ENCODE measurements at regions not wholly inside any gene's neighbourhood (a gene's known extent, or its start where the extent isn't known, plus 50 kb on each side); places are given as distances from the start of the nearest gene placed in this dataset.

GRCh38 chr2:6650311-6650710, 215.4 kb downstream of the CMPK2 start:
- Histone ChIP-seq H3K27ac (ENCODE audit: low read depth, low read length) (no peak overlapping the region), H3K4me1 (ENCODE audit: control insufficient read depth in 1 of 2, insufficient read depth in 2 of 2, low read length in 2 of 2) (no peaks in the 10 kb centered on the region), H3K9ac (ENCODE audit: low read depth in 1 of 2, low read length in 2 of 2) (no peak overlapping the region), H3K4me3 (ENCODE audit: low read depth in 1 of 2, low read length in 2 of 2) (no peak overlapping the region), H3K9me3 (ENCODE audit: control insufficient read depth in 1 of 2, low read length in 2 of 2) (no peaks in the 10 kb centered on the region), H3K27me3 (ENCODE audit: control insufficient read depth in 1 of 2, insufficient read depth in 2 of 2, low read length in 2 of 2) (no peaks in the 10 kb centered on the region), H3K36me3 (ENCODE audit: control insufficient read depth in 1 of 2, insufficient read depth in 2 of 2, low read length in 2 of 2) (no peaks in the 10 kb centered on the region)

GRCh38 chr2:6652251-6652650, 213.5 kb downstream of the CMPK2 start:
- no peaks in the 10 kb centered on the region for H3K4me1 ChIP-seq (ENCODE audit: control insufficient read depth in 1 of 2, insufficient read depth in 2 of 2, low read length in 2 of 2)

GRCh38 chr2:6653281-6653750, 212.4 kb downstream of the CMPK2 start:
- no peak overlapping the region for H3K4me3 ChIP-seq (ENCODE audit: low read depth in 1 of 2, low read length in 2 of 2)
- H3K9ac ChIP-seq (ENCODE audit: low read depth in 1 of 2, low read length in 2 of 2): no peak overlapping the region
- H3K9me3 ChIP-seq (ENCODE audit: control insufficient read depth in 1 of 2, low read length in 2 of 2): no peaks in the 10 kb centered on the region
- H3K27ac ChIP-seq (ENCODE audit: low read depth, low read length): no peak overlapping the region
- H3K36me3 ChIP-seq (ENCODE audit: control insufficient read depth in 1 of 2, insufficient read depth in 2 of 2, low read length in 2 of 2): no peaks in the 10 kb centered on the region
- no peaks in the 10 kb centered on the region for H3K4me1 ChIP-seq (ENCODE audit: control insufficient read depth in 1 of 2, insufficient read depth in 2 of 2, low read length in 2 of 2)
- H3K27me3 ChIP-seq (ENCODE audit: control insufficient read depth in 1 of 2, insufficient read depth in 2 of 2, low read length in 2 of 2): no peaks in the 10 kb centered on the region

More at GRCh38 chr2:6652251-6652650, 213.5 kb downstream of the CMPK2 start:
- Histone ChIP-seq H3K9ac (ENCODE audit: low read depth in 1 of 2, low read length in 2 of 2) (no peak overlapping the region), H3K4me3 (ENCODE audit: low read depth in 1 of 2, low read length in 2 of 2) (no peak overlapping the region), H3K27ac (ENCODE audit: low read depth, low read length) (no peak overlapping the region), H3K27me3 (ENCODE audit: control insufficient read depth in 1 of 2, insufficient read depth in 2 of 2, low read length in 2 of 2) (no peaks in the 10 kb centered on the region), H3K9me3 (ENCODE audit: control insufficient read depth in 1 of 2, low read length in 2 of 2) (no peaks in the 10 kb centered on the region), H3K36me3 (ENCODE audit: control insufficient read depth in 1 of 2, insufficient read depth in 2 of 2, low read length in 2 of 2) (no peaks in the 10 kb centered on the region)

- H3K27ac ChIP-seq (ENCODE audit: low read depth, low read length): no peak overlapping the region
- H3K9ac ChIP-seq (ENCODE audit: low read depth in 1 of 2, low read length in 2 of 2): no peak overlapping the region
- no peaks in the 10 kb centered on the region for H3K9me3 ChIP-seq (ENCODE audit: control insufficient read depth in 1 of 2, low read length in 2 of 2)
- no peaks in the 10 kb centered on the region for H3K4me1 ChIP-seq (ENCODE audit: control insufficient read depth in 1 of 2, insufficient read depth in 2 of 2, low read length in 2 of 2)
- no peak overlapping the region for H3K4me3 ChIP-seq (ENCODE audit: low read depth in 1 of 2, low read length in 2 of 2)
- no peaks in the 10 kb centered on the region for H3K27me3 ChIP-seq (ENCODE audit: control insufficient read depth in 1 of 2, insufficient read depth in 2 of 2, low read length in 2 of 2)
- H3K36me3 ChIP-seq (ENCODE audit: control insufficient read depth in 1 of 2, insufficient read depth in 2 of 2, low read length in 2 of 2): no peaks in the 10 kb centered on the region
Observed at GRCh38 chr2:6654279-6654678, 211.4 kb downstream of the CMPK2 start.

DNA sequence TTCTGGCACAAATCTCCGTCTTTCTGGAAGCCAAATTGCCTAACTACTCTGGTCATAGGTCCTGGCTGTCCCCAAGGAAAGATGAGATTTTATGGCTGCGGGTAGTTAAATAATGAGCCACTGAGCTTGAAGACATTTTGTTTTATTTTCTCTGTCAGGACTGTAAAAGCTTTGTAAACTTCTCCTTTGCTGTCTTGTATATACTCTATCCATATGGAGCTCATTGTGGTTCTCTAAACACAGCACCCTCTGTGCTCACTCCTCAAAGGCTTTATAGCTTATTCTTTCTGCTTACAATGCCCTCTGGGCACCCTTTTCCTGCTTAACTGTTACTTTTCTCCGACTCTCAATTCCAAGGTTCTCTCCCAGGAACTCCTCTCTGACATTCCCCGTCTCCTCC, 209.1 kb downstream of the CMPK2 start:
- Histone ChIP-seq H3K27me3 (ENCODE audit: control insufficient read depth in 1 of 2, insufficient read depth in 2 of 2, low read length in 2 of 2) (no peaks in the 10 kb centered on the region), H3K27ac (ENCODE audit: low read depth, low read length) (no peak overlapping the region), H3K9ac (ENCODE audit: low read depth in 1 of 2, low read length in 2 of 2) (no peak overlapping the region), H3K4me1 (ENCODE audit: control insufficient read depth in 1 of 2, insufficient read depth in 2 of 2, low read length in 2 of 2) (no peaks in the 10 kb centered on the region), H3K36me3 (ENCODE audit: control insufficient read depth in 1 of 2, insufficient read depth in 2 of 2, low read length in 2 of 2) (no peaks in the 10 kb centered on the region), H3K4me3 (ENCODE audit: low read depth in 1 of 2, low read length in 2 of 2) (no peak overlapping the region), H3K9me3 (ENCODE audit: control insufficient read depth in 1 of 2, low read length in 2 of 2) (no peaks in the 10 kb centered on the region)

GRCh38 chr2:6657136-6657535, 208.6 kb downstream of the CMPK2 start:
- Histone ChIP-seq H3K4me1 (ENCODE audit: control insufficient read depth in 1 of 2, insufficient read depth in 2 of 2, low read length in 2 of 2) (no peaks in the 10 kb centered on the region), H3K27me3 (ENCODE audit: control insufficient read depth in 1 of 2, insufficient read depth in 2 of 2, low read length in 2 of 2) (no peaks in the 10 kb centered on the region), H3K27ac (ENCODE audit: low read depth, low read length) (no peak overlapping the region), H3K9ac (ENCODE audit: low read depth in 1 of 2, low read length in 2 of 2) (no peak overlapping the region), H3K4me3 (ENCODE audit: low read depth in 1 of 2, low read length in 2 of 2) (no peak overlapping the region), H3K9me3 (ENCODE audit: control insufficient read depth in 1 of 2, low read length in 2 of 2) (no peaks in the 10 kb centered on the region), H3K36me3 (ENCODE audit: control insufficient read depth in 1 of 2, insufficient read depth in 2 of 2, low read length in 2 of 2) (no peaks in the 10 kb centered on the region)

- Histone ChIP-seq H3K27me3 (ENCODE audit: control insufficient read depth in 1 of 2, insufficient read depth in 2 of 2, low read length in 2 of 2) (no peaks in the 10 kb centered on the region), H3K4me1 (ENCODE audit: control insufficient read depth in 1 of 2, insufficient read depth in 2 of 2, low read length in 2 of 2) (no peaks in the 10 kb centered on the region), H3K9ac (ENCODE audit: low read depth in 1 of 2, low read length in 2 of 2) (no peak overlapping the region), H3K4me3 (ENCODE audit: low read depth in 1 of 2, low read length in 2 of 2) (no peak overlapping the region), H3K9me3 (ENCODE audit: control insufficient read depth in 1 of 2, low read length in 2 of 2) (no peaks in the 10 kb centered on the region), H3K36me3 (ENCODE audit: control insufficient read depth in 1 of 2, insufficient read depth in 2 of 2, low read length in 2 of 2) (no peaks in the 10 kb centered on the region), H3K27ac (ENCODE audit: low read depth, low read length) (no peak overlapping the region)
Observed at GRCh38 chr2:6657855-6658254, 207.9 kb downstream of the CMPK2 start.

GRCh38 chr2:6664332-6665061, 201.2 kb downstream of the CMPK2 start:
- H3K4me3 ChIP-seq (ENCODE audit: low read depth in 1 of 2, low read length in 2 of 2): no peak overlapping the region
- H3K27me3 ChIP-seq (ENCODE audit: control insufficient read depth in 1 of 2, insufficient read depth in 2 of 2, low read length in 2 of 2): no peaks in the 10 kb centered on the region
- H3K9ac ChIP-seq (ENCODE audit: low read depth in 1 of 2, low read length in 2 of 2): no peak overlapping the region
- no peaks in the 10 kb centered on the region for H3K36me3 ChIP-seq (ENCODE audit: control insufficient read depth in 1 of 2, insufficient read depth in 2 of 2, low read length in 2 of 2)
- H3K4me1 ChIP-seq (ENCODE audit: control insufficient read depth in 1 of 2, insufficient read depth in 2 of 2, low read length in 2 of 2): no peaks in the 10 kb centered on the region
- no peaks in the 10 kb centered on the region for H3K9me3 ChIP-seq (ENCODE audit: control insufficient read depth in 1 of 2, low read length in 2 of 2)
- H3K27ac ChIP-seq (ENCODE audit: low read depth, low read length): no peak overlapping the region

- Histone ChIP-seq H3K9me3 (ENCODE audit: control insufficient read depth in 1 of 2, low read length in 2 of 2) (no peaks in the 10 kb centered on the region), H3K4me1 (ENCODE audit: control insufficient read depth in 1 of 2, insufficient read depth in 2 of 2, low read length in 2 of 2) (no peaks in the 10 kb centered on the region), H3K4me3 (ENCODE audit: low read depth in 1 of 2, low read length in 2 of 2) (no peak overlapping the region), H3K27ac (ENCODE audit: low read depth, low read length) (no peak overlapping the region), H3K27me3 (ENCODE audit: control insufficient read depth in 1 of 2, insufficient read depth in 2 of 2, low read length in 2 of 2) (no peaks in the 10 kb centered on the region), H3K9ac (ENCODE audit: low read depth in 1 of 2, low read length in 2 of 2) (no peak overlapping the region), H3K36me3 (ENCODE audit: control insufficient read depth in 1 of 2, insufficient read depth in 2 of 2, low read length in 2 of 2) (no peaks in the 10 kb centered on the region)
Observed at GRCh38 chr2:6665093-6666045, 200.3 kb downstream of the CMPK2 start.

GRCh38 chr2:6667326-6667725, 198.4 kb downstream of the CMPK2 start:
- Histone ChIP-seq H3K9ac (ENCODE audit: low read depth in 1 of 2, low read length in 2 of 2) (no peak overlapping the region), H3K4me3 (ENCODE audit: low read depth in 1 of 2, low read length in 2 of 2) (no peak overlapping the region), H3K27me3 (ENCODE audit: control insufficient read depth in 1 of 2, insufficient read depth in 2 of 2, low read length in 2 of 2) (no peaks in the 10 kb centered on the region), H3K4me1 (ENCODE audit: control insufficient read depth in 1 of 2, insufficient read depth in 2 of 2, low read length in 2 of 2) (no peaks in the 10 kb centered on the region), H3K36me3 (ENCODE audit: control insufficient read depth in 1 of 2, insufficient read depth in 2 of 2, low read length in 2 of 2) (no peaks in the 10 kb centered on the region), H3K9me3 (ENCODE audit: control insufficient read depth in 1 of 2, low read length in 2 of 2) (no peaks in the 10 kb centered on the region), H3K27ac (ENCODE audit: low read depth, low read length) (no peak overlapping the region)

Data from duodenal mucosa (tissue), 2 donors.